Keratinocyte (primary cell): ENCODE measurements at regions not wholly inside any gene's neighbourhood (a gene's known extent, or its start where the extent isn't known, plus 50 kb on each side); places are given as distances from the start of the nearest gene placed in this dataset.

ENCODE experiments used
- DNase-seq: peaks from one replicate; pipeline ENCODE4 v3.0.0-alpha.2; 2011; ENCODE audit warnings: low read depth, missing footprints, low spot score
- FAIRE-seq: peaks from 2 replicates; lab custom pipeline; 2011; peaks lifted over from hg19 to GRCh38; lab: Jason Lieb, UNC
- H2AFZ ChIP-seq: 2 replicates; pipeline ENCODE4 v1.6.0; 2012; ENCODE audit warnings: low read length, control low read depth, inconsistent platforms; ENCODE audit not compliant: control insufficient read depth
- H3K27ac ChIP-seq: 2 replicates; pipeline ENCODE4 v1.5.1; 2011; ENCODE audit warnings: low read length; ENCODE audit not compliant: control insufficient read depth, insufficient read depth
- H3K27me3 ChIP-seq: 3 replicates; pipeline ENCODE4 v1.6.0; 2011; ENCODE audit warnings: low read length; ENCODE audit not compliant: control insufficient read depth, insufficient read depth; ENCODE audit errors: extremely low read depth
- H3K36me3 ChIP-seq, 2 experiments: 2 replicates in 1 of 2; 3 replicates in 1 of 2; pipeline ENCODE4 v1.5.1; 2011; ENCODE audit warnings: low read length in 2 of 2, mild to moderate bottlenecking in 1 of 2; ENCODE audit not compliant: control insufficient read depth in 2 of 2, insufficient read depth in 2 of 2; ENCODE audit errors: extremely low read depth in 1 of 2
- H3K4me1 ChIP-seq: 3 replicates; pipeline ENCODE4 v1.5.1; 2011; ENCODE audit warnings: low read length; ENCODE audit not compliant: control insufficient read depth, insufficient read depth; ENCODE audit errors: extremely low read depth
- H3K4me2 ChIP-seq: 3 replicates; pipeline ENCODE4 v1.6.0; 2011; ENCODE audit warnings: low read depth, low read length; ENCODE audit not compliant: control insufficient read depth, insufficient read depth; ENCODE audit errors: extremely low read depth
- H3K4me3 ChIP-seq, 3 experiments: fragments of 200-600 bp in 1 of 3; sonication (generic) in 1 of 3; 2 replicates in 2 of 3; 3 replicates in 1 of 3; pipeline ENCODE4 v1.5.1; 2011 to 2016; ENCODE audit warnings: low read length in 3 of 3, mild to moderate bottlenecking in 3 of 3, control low read depth in 2 of 3, inconsistent platforms in 1 of 3, low read depth in 1 of 3, mixed read lengths in 1 of 3, mixed run types in 1 of 3, moderate library complexity in 1 of 3; ENCODE audit not compliant: control insufficient read depth in 2 of 3, insufficient read depth in 2 of 3; ENCODE audit errors: extremely low read depth in 1 of 3
- H3K79me2 ChIP-seq: 2 replicates; pipeline ENCODE4 v1.6.0; 2012; ENCODE audit warnings: low read length; ENCODE audit not compliant: control insufficient read depth, insufficient read depth
- H3K9ac ChIP-seq: 3 replicates; pipeline ENCODE4 v1.6.0; 2011; ENCODE audit warnings: low read length; ENCODE audit not compliant: control insufficient read depth, insufficient read depth; ENCODE audit errors: extremely low read depth
- H3K9me1 ChIP-seq: 3 replicates; pipeline ENCODE4 v1.6.0; 2011; ENCODE audit warnings: low read length; ENCODE audit not compliant: control insufficient read depth, insufficient read depth; ENCODE audit errors: extremely low read depth
- H3K9me3 ChIP-seq: 2 replicates; pipeline ENCODE4 v1.5.1; 2012; ENCODE audit warnings: low read depth, low read length; ENCODE audit not compliant: control insufficient read depth
- H4K20me1 ChIP-seq: 3 replicates; pipeline ENCODE4 v1.6.0; 2011; ENCODE audit warnings: low read length; ENCODE audit not compliant: control insufficient read depth, insufficient read depth; ENCODE audit errors: extremely low read depth
- EZH2 ChIP-seq: IDR thresholded peaks from one replicate; pipeline ENCODE4 v1.6.1; 2012; ENCODE audit warnings: inconsistent platforms, mild to moderate bottlenecking, low read length, moderate library complexity
- dilution Hi-C: fragments of 300-500 bp; cut with MboI; formaldehyde crosslinking; loops from one replicate; pipeline ENCODE4 v1.7.0; 2020; ENCODE audit warnings: low sequenced_read_pairs; ENCODE audit not compliant: extremely low pct_ligation_motif_present
- TF ChIP-seq, protein P1 (sequence below), 3 experiments: IDR thresholded peaks in 1 of 3; conservative IDR thresholded peaks in 1 of 3; optimal IDR thresholded peaks in 1 of 3; 2 replicates in 2 of 3; 3 replicates in 1 of 3; pipeline versions ENCODE3 to v1.5.1; 2011; ENCODE audit warnings: low read length in 3 of 3, mild to moderate bottlenecking in 3 of 3, moderate library complexity in 2 of 3, control low read depth in 1 of 3, inconsistent platforms in 1 of 3; ENCODE audit not compliant: insufficient read depth in 2 of 3; ENCODE audit errors: extremely low read depth in 1 of 3

DNA sequence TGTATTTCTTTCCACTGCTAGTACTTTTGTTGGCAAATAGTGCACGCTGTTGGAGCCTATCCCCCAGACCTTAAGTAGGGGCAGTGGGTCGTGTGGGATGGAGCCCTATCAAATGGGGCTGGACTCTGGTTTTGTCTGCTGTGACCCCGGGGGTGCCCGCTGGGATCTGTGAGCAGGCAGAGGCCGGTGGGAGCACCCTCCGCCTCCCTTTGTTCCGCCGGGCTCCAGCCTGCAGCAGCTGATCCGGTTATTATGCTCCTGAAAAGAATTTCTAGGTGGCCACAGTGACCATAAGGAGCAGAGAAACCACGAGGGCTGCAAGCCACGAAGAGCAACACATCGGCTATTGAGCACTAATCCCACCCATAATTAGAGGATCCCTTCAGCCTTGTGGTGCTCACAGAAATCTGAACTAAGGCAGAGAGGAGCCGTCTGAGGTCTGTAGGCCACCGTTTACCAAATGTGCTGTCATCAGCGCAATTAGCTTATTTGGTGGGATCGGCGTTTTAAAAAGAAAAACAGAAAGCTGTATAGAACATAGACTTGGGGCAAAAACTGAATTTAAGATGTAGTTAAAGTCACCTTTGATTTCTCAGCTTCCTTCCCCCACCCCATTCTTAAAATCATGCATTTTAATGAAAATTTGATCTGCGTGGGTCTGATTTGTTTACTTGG lies 598.3 kb upstream of the JAG1 start:
- no peak for TF ChIP-seq EZH2
- TF ChIP-seq, protein P1, sequence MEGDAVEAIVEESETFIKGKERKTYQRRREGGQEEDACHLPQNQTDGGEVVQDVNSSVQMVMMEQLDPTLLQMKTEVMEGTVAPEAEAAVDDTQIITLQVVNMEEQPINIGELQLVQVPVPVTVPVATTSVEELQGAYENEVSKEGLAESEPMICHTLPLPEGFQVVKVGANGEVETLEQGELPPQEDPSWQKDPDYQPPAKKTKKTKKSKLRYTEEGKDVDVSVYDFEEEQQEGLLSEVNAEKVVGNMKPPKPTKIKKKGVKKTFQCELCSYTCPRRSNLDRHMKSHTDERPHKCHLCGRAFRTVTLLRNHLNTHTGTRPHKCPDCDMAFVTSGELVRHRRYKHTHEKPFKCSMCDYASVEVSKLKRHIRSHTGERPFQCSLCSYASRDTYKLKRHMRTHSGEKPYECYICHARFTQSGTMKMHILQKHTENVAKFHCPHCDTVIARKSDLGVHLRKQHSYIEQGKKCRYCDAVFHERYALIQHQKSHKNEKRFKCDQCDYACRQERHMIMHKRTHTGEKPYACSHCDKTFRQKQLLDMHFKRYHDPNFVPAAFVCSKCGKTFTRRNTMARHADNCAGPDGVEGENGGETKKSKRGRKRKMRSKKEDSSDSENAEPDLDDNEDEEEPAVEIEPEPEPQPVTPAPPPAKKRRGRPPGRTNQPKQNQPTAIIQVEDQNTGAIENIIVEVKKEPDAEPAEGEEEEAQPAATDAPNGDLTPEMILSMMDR (optimal IDR thresholded peaks at IDR 0.05 in 1 of 3, IDR thresholded peaks at IDR 0.05 in 1 of 3, conservative IDR thresholded peaks at IDR 0.05 in 1 of 3; ENCODE audit: extremely low read depth in 1 of 3, insufficient read depth in 2 of 3, low read length in 3 of 3): no peak
- no peaks in the 10 kb centered on the region for H3K36me3 ChIP-seq

DNA sequence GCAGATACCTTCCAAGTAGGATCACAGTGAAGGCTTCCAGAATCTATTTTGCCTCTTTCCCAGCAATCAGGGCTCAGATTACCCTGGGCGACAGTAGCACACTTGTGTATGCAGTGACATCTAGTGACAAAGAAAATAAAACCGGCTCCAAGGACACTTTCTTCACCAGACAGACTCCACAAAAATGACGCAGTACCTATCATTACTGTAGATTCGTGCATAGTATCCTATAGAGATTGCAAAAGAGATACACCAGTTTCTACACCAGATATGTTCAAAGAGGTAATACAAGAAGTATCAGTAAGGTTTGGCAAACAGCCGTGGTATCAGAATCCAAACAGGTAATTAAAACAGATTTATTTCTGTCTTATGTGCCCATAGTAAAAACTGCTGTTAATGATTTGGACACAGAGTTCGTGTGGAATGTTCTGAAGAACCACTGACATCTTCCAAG lies 600.4 kb upstream of the JAG1 start:
- Histone ChIP-seq H3K36me3 (no peaks in the 10 kb centered on the region), H3K4me1 (peaks cover 21% of the 10 kb centered on the region), H3K27me3 (no peaks in the 10 kb centered on the region), H3K4me3 (no peak overlapping the region), H4K20me1 (no peaks in the 10 kb centered on the region), H3K9ac (no peak overlapping the region), H3K27ac (no peak overlapping the region), H3K9me3 (no peaks in the 10 kb centered on the region), H3K4me2 (peak overlapping the region; percentile 11), H3K9me1 (no peaks in the 10 kb centered on the region), H3K79me2 (no peaks in the 10 kb centered on the region), H2AFZ (no peak overlapping the region)
- FAIRE-seq: peak; percentile 95
- dilution Hi-C loops: no loop called here
- peak; percentile 23 for DNase-seq
- no peak for TF ChIP-seq EZH2
- TF ChIP-seq, protein P1 (optimal IDR thresholded peaks at IDR 0.05 in 1 of 3, IDR thresholded peaks at IDR 0.05 in 1 of 3, conservative IDR thresholded peaks at IDR 0.05 in 1 of 3; ENCODE audit: extremely low read depth in 1 of 3, insufficient read depth in 2 of 3, low read length in 3 of 3): peak; percentile 29 to 67 (median 57)

More for the DNA sequence above, 598.3 kb upstream of the JAG1 start:
- H3K9me3 ChIP-seq: no peaks in the 10 kb centered on the region
- H2AFZ ChIP-seq: no peak overlapping the region
- H3K9me1 ChIP-seq: no peaks in the 10 kb centered on the region
- DNase-seq: no peak
- no peak overlapping the region for H3K4me2 ChIP-seq
- no peaks in the 10 kb centered on the region for H3K27me3 ChIP-seq
- H3K4me1 ChIP-seq: peaks cover 30% of the 10 kb centered on the region
- H3K4me3 ChIP-seq: no peak overlapping the region
- H3K27ac ChIP-seq: no peak overlapping the region
- H3K79me2 ChIP-seq: no peaks in the 10 kb centered on the region
- dilution Hi-C loops: no loop called here
- H4K20me1 ChIP-seq: no peaks in the 10 kb centered on the region
- H3K9ac ChIP-seq: no peak overlapping the region
- FAIRE-seq: no peak
